ENCODE measurements at regions not wholly inside any gene's neighbourhood (a gene's known extent, or its start where the extent isn't known, plus 50 kb on each side); places are given as distances from the start of the nearest gene placed in this dataset.

DNA sequence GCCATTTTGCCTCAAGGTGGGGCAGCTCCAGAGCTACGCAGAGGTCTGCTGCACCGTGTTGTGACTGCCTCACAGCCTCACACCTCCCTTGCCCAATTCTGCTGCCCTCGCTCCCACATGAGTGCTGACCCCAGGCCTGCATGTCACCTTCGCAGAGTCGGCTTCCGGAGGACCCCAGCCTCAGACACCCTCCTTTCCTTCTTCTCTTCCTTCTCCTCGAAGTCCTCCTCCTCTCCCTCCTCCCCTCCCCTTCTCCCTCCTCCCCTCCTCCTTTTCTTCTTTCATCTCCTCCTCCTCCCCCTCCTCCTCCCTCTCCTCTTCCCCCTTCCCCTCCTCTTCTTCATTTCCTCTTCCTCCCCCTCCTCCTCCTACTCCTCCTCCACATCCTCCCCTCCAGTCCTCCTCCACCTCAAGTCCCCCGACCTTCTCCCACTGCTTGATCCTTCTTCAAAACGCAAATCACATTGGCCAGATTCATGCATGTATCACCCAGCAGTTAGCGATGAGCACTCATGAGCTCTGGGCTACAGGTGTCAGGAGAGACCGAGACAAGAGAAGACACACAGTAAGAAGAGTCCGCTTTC, 243.8 kb downstream of the RBFOX3 start:
- DNase-seq (ENCODE audit: low spot score), result no peak

DNA sequence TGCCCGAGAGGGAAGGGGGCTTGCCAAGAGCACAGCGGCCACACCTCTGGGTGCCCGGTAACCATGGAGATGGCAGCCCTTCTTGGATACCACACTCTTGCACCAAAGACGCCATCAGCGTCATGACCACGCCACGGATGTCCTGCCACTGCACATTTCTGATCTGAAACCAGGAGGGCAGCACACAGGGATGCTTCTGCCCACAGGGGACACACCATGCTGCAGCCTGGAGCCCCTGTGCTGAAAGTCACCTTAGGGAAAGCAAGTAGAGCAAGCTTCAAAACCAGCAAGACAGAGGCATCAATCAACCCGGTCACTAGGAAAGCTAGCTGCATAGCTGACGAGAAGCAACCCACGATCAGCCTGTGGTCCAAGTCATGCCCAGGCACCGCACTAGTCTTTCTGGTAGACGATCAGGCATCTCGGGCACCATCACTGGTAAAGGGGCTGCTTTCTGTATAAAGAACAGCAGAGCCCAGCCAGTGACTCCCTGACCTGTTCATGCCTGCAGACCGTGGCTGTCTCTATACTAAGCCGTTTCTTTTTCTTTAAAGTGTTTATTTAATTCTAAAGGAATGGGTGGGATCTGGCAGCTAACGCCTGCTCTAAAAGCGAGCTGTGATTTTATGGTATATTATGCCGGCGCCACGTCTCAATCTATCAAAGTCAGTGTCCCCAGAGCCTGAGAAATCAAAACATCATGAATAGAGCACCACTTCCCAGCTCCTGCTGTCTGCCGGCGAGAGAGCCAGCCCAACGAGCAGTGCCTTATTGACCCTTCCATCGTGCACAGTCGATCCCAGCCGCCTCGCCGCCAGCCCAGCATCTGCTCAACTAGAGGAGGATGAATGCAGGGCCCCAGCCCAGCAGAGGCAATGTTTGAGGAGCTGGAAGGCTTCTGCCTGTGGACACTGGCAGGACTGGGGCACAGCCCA, 244.7 kb downstream of the RBFOX3 start:
- DNase-seq (ENCODE audit: low spot score), result no peak

DNA sequence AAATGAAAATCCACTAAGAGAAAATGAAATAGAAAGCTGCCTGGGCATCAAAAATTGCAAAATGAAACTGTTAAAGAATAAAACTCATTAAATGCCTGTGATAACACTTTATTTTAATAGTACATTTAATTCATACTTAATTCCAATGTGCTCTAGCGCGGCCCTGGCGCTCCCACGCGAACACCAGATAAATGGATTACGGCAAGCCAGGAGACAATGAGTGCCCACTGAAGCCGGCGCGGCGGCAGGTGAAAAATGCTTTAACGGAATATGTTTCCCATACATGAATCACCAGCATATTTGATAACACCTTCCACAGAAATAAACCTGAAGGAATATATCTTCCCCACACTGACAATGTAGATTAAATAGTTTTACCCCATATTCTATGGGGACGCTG, 245.5 kb downstream of the RBFOX3 start:
- DNase-seq (ENCODE audit: low spot score), result no peak

DNA sequence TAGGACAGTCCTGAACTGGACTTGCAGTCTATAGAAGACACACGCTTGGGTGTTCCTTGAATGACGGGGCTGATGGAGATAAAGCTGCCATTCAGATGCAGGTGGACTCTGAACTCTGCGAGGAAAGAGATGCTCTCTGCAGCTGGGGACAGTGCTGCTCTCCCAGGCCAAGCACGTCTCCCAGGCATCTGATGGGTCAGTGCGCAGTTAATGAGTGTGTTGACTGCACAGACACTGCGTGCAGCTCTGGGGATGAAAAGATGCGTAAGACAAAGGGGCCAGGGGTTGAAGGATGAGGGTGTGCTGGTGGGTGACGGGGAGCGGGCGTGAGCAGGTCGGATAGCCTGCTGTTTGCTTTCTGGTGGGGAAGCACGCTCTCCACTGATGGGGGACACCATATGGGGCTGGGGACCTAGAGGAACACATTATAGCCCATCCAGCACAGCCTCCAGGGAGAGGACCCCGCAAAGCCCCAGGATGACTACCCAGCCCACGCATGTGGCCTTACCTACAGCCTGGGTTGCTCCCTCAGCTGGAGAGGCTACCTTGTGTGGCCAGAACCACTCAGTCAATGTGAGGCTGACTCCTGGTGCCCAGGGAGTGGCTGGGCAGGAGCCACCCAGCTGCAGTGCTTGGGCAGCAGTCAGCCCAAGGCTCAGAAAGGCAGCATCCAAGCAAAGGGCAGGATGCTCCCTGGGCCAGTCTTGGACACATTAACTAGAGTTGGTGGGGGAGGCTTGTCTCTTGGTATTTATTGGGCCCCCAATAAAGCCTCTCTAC, 246.3 kb downstream of the RBFOX3 start:
- DNase-seq (ENCODE audit: low spot score), result no peak

DNA sequence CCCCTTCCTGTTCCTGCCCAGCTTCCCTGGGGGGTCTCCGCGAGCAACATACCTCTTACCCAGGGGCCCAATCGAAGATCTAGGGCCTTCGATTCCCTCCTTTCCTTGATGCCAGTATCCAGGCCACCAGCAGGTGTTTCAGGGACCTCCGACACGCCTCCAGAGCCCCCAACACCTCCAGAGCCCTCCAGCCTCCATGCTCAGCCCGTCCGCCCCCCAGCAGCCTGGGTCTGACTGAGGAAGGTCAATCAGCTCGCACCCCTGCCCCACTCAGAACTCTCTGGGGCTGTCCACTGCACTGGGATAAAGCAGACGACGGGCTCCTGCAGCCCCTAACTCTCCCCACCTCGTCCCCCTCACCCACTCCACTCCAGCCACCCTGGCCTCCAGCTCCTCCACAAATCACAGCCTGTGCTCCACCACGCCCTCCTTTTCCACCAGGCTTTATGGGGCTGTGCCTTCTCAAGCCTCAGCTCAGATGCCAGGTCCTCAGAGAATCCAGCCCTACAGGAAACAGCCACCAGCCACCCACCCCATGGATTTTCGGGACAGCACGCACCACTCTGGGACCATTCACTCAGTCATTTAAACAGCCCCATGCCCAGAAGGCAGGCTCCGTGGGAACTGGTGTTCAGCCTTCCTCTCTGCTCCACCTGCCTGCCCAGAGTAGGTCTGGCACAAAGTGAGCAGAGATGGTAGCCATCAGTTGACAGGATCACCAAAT, 247.1 kb downstream of the RBFOX3 start:
- no peak for DNase-seq (ENCODE audit: low spot score)

DNA sequence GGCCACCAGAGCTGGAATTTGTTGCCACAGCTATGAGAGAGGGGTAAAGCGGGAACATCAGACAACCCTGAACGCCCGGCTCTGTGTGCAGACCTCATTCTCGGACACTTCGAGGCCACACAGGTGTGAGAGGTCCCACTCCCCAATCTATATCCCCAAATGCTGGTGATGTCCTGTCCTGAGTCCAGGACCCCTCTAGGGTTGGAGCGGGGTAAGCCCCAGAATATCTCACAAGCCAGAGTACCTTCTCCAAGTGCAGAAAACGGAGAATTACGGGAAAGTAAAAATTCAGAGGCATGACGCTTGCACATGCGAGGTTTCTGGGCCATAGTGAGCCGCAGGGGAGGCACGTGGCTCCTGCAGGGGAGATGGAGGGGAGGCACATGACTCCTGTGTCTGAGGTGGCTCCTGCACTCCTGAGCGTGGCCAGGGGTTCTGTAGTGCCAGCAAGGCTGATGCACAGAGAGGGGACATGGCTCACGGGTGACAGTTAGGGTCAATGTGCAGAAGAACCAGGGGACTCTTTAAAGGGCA, 248.0 kb downstream of the RBFOX3 start:
- DNase-seq (ENCODE audit: low spot score), result no peak

DNA sequence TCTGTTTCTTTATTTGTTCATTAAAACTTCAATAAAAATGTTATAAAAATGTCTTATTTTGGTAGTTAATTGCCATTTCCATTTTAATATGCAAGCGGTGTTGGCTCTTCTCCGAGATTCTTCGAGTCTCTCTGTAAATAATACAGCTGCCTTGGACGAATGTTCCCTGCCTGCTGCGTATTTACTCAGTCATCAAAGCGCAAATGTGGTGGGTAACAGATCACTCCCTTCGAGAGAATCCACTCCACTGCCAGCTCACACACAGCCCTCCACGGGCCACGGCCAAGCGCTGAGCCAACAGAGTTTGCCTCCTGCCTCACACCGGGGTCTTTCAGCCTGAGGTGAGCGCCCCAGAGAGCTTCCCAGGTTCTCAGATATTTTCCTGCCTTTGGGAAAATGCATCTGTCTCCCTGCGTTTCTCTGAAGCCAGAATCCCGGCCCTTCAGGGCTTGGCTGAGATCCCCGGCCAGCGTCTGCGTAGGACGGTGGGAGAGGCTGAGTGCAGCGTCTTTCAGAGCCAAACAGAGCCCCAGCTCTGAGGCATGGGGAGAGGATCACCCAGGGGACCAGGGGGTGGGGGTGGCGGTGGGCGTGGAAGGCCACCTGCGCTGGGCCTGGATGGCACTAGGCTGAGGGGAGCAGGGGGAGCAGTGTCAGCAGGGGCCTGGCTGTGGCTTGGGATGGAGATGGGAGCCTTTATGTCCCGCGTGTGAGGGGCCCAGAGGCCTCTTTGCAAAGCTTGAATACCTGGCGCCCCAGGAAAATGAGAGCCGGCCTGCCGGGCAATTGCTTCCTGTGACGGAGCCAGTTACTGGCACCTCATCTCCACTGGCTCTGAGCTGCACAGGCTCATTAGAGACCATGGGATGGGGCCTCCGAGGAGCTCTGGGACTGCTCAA, 248.7 kb downstream of the RBFOX3 start:
- no peak for DNase-seq (ENCODE audit: low spot score)

DNA sequence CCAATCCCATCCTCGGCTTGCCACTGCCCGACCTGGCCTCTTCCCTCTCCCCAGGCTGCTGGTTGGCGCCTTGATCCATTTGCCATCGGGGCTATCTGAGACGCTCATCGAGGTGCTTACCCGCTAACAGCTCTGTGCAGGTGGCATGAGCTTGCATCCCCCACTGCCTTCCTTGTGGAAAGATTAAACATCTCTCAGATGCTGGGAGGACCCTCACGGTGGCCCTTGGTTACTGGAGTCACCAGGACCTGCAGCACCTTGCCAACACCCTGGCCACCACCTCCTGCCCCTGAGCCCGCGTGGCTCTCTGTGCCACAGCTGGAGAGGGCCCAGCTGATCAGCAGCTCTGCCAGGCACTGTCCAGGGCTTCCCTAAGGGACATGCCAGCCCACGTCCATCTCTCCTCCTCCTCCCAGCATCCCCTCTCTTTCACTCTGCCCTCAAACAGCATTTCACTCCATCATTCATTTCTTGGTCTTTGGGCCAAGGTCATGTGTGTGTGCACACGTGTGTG, 249.6 kb downstream of the RBFOX3 start:
- DNase-seq (ENCODE audit: low spot score), result no peak

DNA sequence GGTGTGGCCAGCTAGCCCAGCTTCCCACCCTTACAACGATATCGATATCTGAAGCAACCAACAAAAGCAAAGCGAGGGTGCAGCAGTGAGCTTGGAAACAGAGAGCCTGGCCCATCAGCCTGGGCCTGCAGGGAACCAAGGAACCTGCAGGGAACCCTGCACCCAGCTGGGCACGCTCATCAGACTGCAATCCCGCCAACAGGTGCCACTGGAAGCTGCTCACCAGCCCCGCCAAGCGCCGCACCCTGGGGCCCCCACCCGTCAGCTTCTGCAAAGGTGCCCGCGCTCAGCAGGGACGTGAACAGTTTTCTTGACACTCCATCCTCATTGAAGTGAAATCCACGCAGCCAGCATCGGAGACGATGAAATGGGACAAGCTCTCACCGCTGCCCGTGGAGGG, 250.7 kb downstream of the RBFOX3 start:
- DNase-seq (ENCODE audit: low spot score), result no peak

DNA sequence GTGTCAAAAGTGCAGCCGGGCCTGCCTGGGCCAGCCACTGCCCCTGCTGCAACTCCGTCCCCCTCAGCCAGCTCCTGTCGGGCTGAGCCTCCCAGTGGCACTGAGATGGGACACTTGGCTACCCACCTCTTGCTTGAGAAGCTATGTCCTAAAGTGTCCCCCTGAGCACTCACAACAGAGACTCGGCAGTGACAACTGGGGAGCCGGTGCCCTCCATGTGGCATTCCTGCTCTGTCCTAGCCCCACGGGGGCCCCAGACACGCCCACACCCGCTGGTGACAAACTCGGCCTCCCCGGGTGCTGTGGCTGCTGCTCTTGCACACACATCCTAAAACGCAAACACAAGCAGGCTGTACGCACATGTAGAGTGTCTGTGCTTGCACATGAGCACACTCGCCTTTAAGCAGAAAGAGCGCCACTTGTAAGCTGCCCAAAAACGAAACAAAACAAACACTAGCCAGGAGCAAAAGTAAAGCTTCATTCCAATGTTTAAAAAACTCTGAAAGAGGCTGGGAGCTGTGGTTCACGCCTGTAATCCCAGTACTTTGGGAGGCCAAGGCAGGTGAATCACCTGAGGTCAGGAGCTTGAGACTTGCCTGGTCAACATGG, 253.9 kb downstream of the RBFOX3 start:
- no peak for DNase-seq (ENCODE audit: low spot score)

DNA sequence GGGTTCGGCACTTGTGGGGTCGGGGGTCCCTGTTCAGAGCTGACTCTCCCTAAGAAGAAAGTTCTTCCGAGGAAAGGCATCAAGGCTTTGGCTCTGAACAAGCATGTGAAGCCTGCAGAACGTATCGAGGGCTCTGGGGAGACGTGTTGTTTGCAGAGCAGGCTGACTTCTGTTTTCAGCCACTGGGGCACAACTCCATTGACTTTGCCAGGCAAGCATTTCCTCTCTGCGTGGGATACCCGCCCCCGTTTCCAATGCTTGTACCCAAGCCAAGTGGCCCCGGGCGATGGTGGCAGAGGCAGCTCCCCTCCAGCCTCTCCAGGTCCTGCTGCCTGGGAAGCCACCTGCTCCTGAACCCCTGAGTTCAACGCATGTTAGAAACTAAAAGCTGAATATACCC, 255.7 kb downstream of the RBFOX3 start:
- no peak for DNase-seq (ENCODE audit: low spot score)

DNA sequence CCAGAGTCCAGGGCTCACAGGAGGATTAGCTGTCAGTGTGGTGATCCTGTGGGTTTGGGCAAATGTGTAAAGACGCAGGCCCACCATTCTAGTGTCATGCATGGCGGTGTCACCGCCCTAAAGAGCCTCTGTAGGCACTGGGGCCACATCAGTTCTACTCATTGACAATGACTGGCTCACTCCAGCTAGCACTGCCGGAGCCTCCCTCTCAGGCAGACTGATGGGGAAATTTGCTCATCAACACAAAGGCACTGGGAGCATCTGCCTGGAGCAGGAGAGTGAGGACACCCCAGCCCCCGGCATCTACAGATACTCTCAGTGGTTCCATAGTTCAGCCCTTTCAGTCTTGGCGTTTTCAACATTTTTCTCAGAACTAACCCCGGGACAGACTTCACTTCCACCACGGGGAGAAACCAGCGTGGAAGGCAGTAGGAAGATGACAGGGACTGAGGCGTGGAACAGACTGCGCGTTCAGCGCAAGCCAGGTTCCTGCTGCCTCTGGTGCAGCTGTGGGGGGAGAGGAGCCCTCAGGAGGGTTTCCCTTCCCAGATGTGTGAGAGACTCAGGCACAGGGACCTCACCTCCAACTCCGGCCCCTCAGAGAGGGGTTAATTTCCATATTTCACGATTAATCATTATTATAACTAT, 256.6 kb downstream of the RBFOX3 start:
- no peak for DNase-seq (ENCODE audit: low spot score)

DNA sequence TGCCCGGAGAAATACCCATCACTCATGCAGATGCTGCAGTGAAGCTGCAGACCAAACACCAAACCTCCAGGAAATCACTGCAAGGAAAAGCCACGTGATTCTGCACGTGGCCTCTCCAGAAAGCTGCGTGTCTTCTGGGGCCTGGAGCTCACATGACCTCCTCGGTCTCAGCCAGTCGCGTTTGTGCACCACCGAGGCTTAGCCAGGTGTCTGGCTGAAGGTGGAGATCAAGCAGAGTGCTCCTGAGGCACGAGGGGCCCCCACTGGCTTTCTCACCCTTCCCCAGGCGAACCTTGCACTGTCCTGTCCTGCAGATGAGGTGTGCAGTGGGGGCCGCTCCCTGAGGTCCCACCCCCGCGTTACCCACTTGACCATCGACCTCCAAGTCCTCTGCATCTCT, 257.3 kb downstream of the RBFOX3 start:
- no peak for DNase-seq (ENCODE audit: low spot score)

DNA sequence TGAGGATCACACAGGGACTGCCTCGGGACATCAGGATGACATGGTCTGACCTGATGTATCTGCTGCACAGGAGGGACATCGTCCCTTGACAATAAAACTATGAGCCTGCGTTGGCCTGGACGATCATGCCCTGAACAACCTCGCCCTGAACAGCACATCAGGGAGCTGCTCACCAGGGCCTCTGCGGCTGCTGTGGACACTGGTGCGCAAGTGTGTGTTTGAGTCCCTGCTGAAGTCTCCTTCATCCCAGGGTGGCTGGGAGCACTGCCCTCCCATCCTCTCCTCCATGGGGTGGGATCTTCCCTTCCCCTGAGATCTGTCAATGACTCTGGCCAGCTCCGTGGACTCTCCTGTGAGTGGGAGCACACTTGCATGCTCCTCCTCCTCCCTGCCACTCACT, 257.8 kb downstream of the RBFOX3 start:
- DNase-seq (ENCODE audit: low spot score), result no peak

DNA sequence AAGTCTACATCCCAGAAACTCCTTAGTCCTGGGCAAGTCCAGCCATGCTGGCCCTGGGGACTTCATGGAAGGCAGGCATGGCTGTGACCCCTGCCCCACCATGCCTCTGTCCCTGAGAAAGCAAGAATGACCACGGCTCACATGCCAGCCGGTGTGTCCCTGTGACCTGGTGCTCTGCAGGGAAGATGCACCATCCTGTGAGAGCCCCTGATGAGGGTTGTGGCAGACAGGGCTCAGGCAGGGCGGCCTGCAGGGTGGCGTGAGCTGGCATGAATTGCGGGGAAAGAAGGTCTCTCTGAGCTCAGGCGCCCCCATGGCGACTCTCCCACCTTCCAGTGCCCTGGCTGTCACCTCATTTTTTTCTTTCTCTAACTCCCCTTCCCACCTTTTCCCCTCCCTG, 260.3 kb downstream of the RBFOX3 start:
- no peak for DNase-seq (ENCODE audit: low spot score)

DNA sequence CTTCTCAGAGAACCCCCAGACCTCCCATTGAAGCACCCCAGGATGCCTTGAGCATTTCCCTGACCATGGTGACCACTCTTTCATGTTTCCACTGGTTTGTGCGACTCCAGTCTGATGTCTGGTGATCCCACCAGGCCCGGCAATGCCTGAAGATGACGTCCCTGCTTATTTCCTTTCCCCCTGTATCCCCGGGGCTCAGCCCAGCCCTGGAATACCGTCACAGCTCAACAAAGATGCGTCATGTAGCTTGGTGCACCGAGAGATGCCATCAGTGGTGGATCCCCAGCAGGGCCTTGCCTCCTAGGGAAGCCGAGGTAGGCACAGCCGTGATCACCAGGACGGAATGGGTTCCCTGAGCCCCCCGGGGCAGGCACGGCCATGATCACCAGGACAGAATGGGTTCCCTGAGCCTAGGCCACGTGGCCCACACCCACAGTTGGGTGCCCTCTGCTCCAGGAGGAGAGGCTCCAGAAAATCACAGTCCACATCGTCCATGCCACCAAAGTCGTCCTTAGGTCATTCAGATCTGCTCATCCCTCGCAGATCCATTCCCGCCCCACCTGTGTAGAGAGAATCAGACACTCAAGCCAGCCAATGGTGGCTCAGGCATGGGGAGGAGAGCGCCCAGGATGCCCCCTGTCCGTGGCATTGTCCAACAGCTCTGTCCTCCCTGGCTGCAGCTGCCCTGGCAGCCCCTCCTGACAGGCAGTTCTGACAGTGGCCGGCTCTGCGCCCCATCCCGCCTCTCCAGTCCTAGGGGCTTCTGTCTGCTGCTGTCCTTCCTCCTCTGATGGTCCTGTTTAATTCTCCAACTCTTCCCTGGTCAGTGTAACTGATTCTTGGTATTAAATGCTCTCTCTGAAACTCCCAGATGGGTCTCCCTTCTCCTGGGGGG, 261.1 kb downstream of the RBFOX3 start:
- DNase-seq (ENCODE audit: low spot score), result no peak

DNA sequence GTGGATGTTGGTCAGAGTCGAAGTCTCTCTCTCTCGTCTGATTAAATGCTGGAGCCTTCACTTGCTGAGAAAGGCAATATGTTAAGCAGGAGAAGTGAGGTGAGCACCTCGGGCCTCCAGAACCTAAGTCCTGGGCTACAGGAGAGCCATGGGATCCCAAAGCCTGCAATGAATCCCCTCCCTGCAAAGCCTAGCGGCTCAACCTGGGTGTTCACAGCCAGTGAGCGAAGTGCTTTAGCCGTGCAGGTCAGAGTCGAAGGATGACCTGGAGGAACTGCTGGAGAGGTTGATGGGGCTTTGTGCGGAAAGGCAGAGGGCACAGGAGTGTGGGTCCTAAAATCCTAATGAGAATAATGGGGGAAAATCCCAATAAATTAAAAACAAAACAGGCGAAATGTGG, 267.8 kb downstream of the ENGASE start:
- no peak for DNase-seq (ENCODE audit: low spot score)

DNA sequence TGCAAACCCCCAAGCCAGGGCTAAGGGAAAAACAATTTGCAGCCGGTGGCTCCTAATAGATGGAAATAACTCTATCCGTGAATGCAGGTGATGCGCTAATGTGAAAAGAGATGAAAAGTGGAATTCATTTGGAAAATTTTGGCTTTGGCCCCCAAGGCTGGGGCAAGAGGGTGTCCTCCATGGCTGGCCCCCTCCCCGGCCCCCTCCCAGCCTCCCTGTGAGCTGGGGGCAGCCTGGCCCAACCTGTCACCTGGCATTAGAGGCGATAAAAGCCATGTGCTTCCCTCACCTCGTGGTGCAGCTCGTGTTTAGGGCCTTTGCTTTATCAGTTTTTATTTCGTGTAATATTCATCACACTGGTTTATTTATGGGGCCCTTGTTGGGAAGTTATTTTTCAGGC, 267.2 kb downstream of the ENGASE start:
- DNase-seq (ENCODE audit: low spot score), result no peak
